OCI-LY3 (cell line): ENCODE measurements at regions not wholly inside any gene's neighbourhood (a gene's known extent, or its start where the extent isn't known, plus 50 kb on each side); places are given as distances from the start of the nearest gene placed in this dataset.

Experiments used
- EZH2phosphoT487 ChIP-seq: fragments of 200-600 bp; shearing (Covaris generic); IDR thresholded peaks from 2 replicates; pipeline ENCODE4 v1.6.1; 2018; ENCODE audit warnings: antibody characterized with exemption, mixed run types, low read depth
- TF ChIP-seq, protein P1 (sequence below): fragments of 200-600, 300-600 bp; sonication (generic); IDR thresholded peaks from 2 replicates; pipeline ENCODE4 v1.5.1; 2014; ENCODE audit warnings: antibody characterized with exemption, low read length, low read depth

- TF ChIP-seq, protein P1, sequence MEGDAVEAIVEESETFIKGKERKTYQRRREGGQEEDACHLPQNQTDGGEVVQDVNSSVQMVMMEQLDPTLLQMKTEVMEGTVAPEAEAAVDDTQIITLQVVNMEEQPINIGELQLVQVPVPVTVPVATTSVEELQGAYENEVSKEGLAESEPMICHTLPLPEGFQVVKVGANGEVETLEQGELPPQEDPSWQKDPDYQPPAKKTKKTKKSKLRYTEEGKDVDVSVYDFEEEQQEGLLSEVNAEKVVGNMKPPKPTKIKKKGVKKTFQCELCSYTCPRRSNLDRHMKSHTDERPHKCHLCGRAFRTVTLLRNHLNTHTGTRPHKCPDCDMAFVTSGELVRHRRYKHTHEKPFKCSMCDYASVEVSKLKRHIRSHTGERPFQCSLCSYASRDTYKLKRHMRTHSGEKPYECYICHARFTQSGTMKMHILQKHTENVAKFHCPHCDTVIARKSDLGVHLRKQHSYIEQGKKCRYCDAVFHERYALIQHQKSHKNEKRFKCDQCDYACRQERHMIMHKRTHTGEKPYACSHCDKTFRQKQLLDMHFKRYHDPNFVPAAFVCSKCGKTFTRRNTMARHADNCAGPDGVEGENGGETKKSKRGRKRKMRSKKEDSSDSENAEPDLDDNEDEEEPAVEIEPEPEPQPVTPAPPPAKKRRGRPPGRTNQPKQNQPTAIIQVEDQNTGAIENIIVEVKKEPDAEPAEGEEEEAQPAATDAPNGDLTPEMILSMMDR = no peak
- TF ChIP-seq EZH2phosphoT487 = no peak
These were observed 425.5 kb upstream of the SEMA6D start for GRCh38 chr15:47291767-47292166.
